GM08714 (cell line): ENCODE measurements at regions not wholly inside any gene's neighbourhood (a gene's known extent, or its start where the extent isn't known, plus 50 kb on each side); places are given as distances from the start of the nearest gene placed in this dataset.

ENCODE experiments used
- H3K4me3 ChIP-seq: fragments of 200-500 bp; sonication (Bioruptor generic); 2 replicates; pipeline ENCODE4 v1.5.1; 2014; ENCODE audit warnings: mild to moderate bottlenecking, low read length, inconsistent platforms
- ZNF274 ChIP-seq: IDR thresholded peaks from 2 replicates; pipeline ENCODE4 v1.6.1; 2012; ENCODE audit warnings: mild to moderate bottlenecking, low read depth, low read length

- TF ChIP-seq ZNF274: no peak
- H3K4me3 ChIP-seq: no peak overlapping the region
Observed at GRCh38 chr1:221435504-221435904, 306.4 kb downstream of the DUSP10 start.

- no peak overlapping the region for H3K4me3 ChIP-seq
- TF ChIP-seq ZNF274: no peak
Observed at GRCh38 chr1:221437171-221437570, 304.7 kb downstream of the DUSP10 start.

DNA sequence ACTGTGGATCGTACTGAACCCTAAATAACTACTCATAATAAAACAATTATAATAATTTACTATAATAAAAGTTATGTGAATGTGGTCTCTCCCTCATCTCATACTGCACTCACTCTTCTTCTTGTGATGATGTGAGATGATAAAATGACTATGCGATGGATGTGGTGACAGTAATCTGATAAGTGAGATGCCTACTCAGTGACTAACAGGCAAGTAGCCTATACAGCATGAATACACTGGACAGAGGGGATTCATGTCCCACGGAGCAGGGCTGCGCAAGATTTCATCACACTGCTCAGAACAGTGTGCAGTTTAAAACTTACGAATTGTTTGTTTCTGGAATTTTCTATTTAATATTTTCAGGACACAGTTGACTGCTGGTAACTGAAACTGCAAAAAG is 304.0 kb downstream of the DUSP10 start:
- no peak for TF ChIP-seq ZNF274
- H3K4me3 ChIP-seq: no peak overlapping the region

- no peak overlapping the region for H3K4me3 ChIP-seq
- no peak for TF ChIP-seq ZNF274
Observed at GRCh38 chr1:221439008-221439746, 302.7 kb downstream of the DUSP10 start.

DNA sequence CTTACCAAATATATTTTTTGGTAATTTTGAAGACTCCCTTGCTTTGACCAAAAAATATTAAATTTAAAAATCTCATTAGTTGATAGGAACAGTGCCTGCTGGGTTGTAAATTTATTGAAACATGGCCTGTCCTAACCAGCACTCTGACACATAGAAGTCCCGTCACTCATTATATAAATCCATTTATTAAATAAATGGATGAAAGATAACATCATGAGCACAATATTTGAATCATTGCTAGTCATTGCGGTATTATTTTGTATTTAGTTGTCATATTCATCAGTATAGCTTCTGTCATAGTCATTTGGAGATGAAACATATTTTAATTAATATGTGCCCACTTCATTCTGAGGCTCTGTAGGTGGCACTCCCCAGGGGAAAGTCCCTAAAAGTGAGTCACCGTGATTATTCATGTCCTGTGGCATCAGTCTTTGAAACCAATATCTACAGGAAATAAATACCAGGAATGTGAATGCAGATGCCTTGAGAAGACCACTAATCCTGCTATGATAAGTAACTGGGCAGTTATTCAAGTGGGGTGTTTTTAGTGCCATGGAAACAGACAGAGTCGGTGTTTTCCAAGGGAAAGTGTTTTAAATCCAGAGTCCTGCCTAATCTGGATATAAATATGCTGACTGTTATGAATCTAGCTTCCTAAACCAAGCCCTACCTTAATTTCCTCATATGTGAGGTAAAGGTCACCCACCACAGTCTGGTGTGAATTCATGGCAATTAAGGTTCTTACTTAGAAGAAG is 302.0 kb downstream of the DUSP10 start:
- no peak for TF ChIP-seq ZNF274
- no peak overlapping the region for H3K4me3 ChIP-seq

DNA sequence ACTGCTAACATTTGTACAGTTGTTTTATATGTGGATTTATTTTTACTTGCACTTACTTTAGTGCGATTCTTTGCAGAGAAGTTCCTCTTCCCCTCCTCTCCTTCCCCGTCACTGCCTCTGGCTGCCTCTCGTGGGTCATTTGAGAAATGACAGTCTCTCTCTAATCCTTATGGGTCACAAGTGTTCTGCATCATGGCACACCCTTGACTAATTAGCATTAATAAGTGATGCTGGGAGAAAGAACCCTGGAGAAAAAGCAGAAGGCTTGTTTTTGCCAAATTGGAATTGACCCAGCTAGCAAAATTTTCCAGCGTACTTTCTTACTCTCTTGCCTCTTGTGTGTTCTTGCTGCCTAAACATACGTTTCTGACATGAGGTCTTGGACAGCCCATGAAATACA is 301.2 kb downstream of the DUSP10 start:
- no peak for TF ChIP-seq ZNF274
- H3K4me3 ChIP-seq: no peak overlapping the region

DNA sequence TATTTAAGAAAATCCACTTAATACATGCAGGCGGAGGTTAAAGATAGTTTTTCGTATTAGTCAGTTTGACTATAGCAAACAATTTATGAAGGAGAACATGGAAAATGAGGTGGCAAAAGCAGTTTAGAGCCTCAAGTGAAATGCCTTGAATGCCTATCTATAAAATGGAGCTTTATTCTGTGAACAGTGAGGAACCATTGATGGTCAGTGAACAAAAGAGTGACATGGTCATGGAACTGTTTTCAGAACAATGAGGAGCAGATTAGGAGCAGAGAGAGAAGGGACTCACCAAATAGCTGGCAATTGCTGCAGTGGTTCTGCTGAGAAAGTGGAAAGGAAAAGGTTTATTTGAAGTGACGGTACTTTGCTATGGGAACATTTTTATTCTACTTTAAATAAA is 299.8 kb downstream of the DUSP10 start:
- TF ChIP-seq ZNF274: no peak
- H3K4me3 ChIP-seq: no peak overlapping the region

DNA sequence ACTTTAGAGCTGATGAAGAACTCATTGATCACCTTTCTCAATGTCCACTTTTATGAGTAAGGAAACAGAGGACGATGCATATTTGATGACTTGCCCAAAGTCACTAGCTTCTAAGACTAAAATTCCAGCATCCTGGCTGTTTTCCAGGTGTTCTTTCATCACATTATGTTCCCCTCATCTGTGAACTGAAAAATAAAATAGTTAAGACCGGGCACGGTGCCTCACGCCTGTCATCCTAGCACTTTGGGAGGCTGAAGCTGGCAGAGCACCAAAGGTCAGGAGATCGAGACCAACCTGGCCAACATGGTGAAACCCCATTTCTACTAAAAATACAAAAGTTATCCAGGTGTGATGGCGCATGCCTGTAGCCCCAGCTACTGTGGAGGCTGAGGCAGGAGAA is 297.5 kb downstream of the DUSP10 start:
- H3K4me3 ChIP-seq: no peak overlapping the region
- no peak for TF ChIP-seq ZNF274

DNA sequence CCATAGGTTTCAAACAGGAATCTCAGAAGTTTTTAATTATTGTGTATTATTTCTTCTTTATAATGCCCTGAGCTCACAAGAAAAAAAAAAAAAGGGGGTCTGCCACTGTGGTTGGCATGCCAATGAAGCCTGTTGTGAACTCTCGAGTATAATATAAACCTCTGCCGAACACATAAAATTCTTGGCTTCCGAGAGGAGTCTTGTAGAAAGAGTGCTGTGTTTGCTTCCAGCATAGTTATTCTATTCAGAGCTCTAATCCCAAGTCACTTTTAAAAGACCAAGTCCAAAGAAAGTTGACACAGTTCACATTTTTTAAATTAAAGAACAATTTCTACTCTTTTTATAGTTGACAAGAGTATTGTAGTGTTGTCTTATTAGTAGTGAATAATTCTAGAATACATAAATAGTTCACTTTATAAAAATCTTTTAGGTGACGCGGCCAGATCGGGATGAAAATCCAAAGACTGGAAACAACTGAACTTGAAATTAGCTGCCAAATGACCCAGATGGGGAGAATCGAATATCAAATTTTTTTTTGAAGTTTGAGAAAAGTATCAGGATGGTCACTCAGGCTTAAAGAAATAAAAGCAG is 293.2 kb downstream of the DUSP10 start:
- H3K4me3 ChIP-seq: no peak overlapping the region
- no peak for TF ChIP-seq ZNF274

DNA sequence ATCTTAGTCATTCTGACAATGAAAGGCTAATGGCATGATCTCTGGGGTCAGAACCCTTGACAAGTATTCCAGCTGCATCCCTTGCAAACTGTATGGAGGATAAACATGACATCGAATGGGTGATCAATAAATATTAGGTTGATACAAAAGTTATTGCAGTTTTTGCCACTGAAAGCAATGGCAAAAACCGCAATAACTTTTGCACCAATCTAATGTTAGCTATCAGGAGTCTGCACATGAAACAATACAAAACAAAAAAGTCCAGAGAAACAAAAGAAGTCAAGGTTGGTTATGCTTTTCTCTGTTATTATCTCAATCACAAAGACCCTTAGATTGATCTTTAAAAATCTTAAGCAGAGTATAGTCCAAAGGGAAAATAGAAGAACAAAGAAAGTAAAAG is 292.7 kb downstream of the DUSP10 start:
- no peak overlapping the region for H3K4me3 ChIP-seq
- no peak for TF ChIP-seq ZNF274

- H3K4me3 ChIP-seq: no peak overlapping the region
- TF ChIP-seq ZNF274: no peak
Observed at GRCh38 chr1:221449801-221450470, 292.0 kb downstream of the DUSP10 start.

DNA sequence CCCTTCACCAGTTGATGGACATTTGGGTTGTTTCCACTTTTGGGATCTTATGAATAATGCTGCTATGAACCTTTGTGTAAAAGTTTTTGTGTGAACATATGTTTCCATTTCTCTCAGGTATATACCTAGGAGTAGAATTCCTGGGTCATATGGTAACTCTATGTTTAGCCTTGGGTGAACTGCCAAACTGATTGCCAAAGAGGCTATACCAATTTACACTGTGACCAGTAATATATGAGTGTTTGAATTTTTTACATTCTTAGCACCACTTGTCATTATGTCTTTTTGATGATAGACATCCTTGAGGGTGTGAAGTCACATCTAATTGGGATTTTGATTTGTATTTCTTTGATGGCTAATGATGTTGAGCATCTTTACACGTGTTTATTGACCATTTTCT is 290.1 kb downstream of the DUSP10 start:
- TF ChIP-seq ZNF274: no peak
- no peak overlapping the region for H3K4me3 ChIP-seq

DNA sequence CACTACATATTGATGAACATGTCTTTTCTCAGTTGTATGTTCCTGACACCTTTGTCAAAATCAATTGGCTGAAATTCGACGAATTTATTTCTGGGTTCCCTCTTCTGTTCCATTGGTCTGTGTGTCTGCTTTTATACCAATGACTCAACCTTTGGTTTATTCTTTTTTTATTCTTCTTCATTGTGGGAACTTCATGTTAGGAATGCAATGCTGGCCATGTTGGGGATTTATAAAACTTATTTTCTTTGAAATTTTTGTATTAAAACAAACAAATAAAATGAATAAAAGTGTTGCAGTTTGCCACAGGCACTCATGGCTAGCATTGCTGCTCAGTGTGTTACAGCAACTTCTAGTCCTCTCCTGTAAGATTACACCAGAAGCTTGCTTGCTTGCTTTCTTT is 287.8 kb downstream of the DUSP10 start:
- no peak for TF ChIP-seq ZNF274
- H3K4me3 ChIP-seq: no peak overlapping the region

GRCh38 chr1:221456918-221457317 is 285.0 kb downstream of the DUSP10 start:
- TF ChIP-seq ZNF274: no peak
- no peak overlapping the region for H3K4me3 ChIP-seq
